Retinal pigment epithelial cell (primary cell): ENCODE measurements at regions not wholly inside any gene's neighbourhood (a gene's known extent, or its start where the extent isn't known, plus 50 kb on each side); places are given as distances from the start of the nearest gene placed in this dataset.
"Not testable (repeated sequence)": the region's sequence is repeated elsewhere in the genome, so short reads cannot be mapped to it uniquely, and the experiment has no call there.

Experiments used
- DNase-seq: peaks from one replicate; pipeline ENCODE4 v3.0.0-alpha.2; 2010; ENCODE audit warnings: low read depth
- H3K4me3 ChIP-seq: 2 replicates; pipeline ENCODE4 v1.5.1; 2011; ENCODE audit warnings: mild to moderate bottlenecking, low read length, control low read depth, moderate library complexity
- TF ChIP-seq, protein P1 (sequence below): conservative IDR thresholded peaks from 2 replicates; pipeline ENCODE4 v1.5.1; 2011; ENCODE audit warnings: low read depth, low read length, control low read depth, inconsistent platforms

DNA sequence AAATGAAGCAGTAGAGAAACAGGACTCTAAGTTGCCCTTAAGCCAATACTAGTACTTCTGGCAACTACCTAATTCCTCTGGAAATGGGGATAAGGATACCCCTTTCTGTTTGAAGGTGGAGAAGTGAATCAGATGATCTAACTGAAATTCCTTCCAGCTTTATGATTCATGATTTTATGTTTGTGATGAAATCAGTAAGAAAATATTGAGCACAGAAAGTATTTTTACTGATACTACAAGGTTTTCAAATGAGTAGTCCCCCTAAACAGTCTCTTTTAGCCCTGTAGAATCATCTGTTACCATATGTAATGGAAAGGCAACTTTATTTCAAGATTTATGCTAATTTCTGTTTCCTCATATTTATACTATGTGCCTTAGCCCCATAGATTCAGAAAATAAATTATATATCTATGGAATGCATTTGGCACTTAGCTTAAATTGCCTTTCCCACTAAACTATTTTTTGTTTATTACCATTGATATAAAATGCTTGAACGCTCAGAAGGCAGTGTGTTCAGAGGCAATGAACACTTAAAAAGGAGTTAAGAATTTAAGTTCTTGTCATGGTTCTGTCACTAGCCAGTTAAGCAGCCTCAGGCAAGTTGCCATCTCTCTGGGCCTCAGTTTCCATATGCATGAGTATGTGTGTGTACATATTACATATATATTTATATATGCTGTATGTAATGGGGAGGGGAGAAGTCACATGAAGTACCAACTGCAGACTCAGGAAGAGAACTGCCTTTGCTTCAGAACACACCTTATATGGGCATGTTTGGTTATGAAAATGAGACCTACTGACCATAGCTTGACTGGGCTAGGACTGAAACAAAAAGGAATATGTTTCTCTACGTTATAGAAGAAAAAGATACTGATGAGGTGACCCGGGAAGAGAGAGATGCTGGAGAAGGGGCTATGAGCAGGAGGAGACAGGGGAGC, 97.7 kb downstream of the CDC42EP3 start:
- TF ChIP-seq, protein P1, sequence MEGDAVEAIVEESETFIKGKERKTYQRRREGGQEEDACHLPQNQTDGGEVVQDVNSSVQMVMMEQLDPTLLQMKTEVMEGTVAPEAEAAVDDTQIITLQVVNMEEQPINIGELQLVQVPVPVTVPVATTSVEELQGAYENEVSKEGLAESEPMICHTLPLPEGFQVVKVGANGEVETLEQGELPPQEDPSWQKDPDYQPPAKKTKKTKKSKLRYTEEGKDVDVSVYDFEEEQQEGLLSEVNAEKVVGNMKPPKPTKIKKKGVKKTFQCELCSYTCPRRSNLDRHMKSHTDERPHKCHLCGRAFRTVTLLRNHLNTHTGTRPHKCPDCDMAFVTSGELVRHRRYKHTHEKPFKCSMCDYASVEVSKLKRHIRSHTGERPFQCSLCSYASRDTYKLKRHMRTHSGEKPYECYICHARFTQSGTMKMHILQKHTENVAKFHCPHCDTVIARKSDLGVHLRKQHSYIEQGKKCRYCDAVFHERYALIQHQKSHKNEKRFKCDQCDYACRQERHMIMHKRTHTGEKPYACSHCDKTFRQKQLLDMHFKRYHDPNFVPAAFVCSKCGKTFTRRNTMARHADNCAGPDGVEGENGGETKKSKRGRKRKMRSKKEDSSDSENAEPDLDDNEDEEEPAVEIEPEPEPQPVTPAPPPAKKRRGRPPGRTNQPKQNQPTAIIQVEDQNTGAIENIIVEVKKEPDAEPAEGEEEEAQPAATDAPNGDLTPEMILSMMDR: no peak
- H3K4me3 ChIP-seq: no peak overlapping the region
- no peak for DNase-seq

DNA sequence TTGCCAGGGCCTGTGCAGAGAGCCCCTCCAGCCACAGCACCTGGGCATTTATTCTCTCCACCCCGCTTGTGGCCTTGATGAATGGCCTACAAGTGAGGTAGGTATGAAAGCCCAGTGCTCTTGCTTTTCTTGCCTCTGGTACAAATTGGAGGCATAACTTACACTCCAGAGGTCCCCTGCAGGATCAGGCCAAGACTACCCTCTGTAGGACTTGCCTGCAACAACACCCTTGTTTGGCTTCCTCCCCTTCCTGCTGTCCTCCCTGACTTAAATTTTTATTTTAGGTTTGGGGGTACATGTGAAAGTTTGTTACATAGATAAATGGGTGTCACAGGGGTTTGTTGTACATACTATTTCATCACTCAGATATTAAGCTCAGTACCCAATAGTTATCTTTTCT, 95.7 kb downstream of the CDC42EP3 start:
- no peak overlapping the region for H3K4me3 ChIP-seq
- TF ChIP-seq, protein P1: peak; percentile 24
- DNase-seq: no peak

DNA sequence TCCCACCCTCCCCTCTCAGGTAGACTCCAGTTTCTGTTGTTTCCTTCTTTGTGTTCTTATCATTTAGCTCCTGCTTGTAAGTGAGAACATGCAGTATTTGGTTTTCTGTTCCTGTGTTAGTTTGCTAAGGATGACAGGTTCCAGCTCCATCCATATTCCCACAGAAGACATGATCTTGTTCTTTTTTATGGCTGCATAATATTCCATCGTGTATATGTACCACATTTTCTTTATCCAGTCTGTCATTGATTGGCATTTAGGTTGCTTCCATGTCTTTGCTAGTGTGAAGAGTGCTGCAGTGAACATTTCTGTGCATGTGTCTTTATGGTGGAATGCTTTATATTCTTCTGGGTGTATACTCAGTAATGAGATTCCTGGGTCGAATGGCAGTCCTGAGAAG, 95.2 kb downstream of the CDC42EP3 start:
- not testable (repeated sequence) for DNase-seq, H3K4me3 ChIP-seq

DNA sequence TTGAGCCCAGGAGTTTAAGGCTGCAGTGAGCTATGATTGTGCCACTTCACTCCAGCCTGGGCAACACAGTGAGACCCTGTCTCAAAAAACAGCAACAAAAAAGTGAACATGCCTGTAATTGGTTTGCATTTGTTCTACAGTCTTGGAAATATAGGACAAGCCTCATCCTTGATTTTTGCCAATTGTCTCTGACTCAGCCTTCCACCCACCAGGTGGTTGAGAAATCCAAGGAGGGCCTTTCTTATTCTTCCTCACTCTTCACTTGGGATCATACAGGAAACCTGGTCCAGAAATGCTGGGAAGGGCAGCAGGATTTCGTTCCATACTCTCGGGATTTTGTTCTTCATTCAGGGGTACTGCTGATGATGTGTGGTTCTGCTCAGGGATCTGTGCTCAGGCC, 94.6 kb downstream of the CDC42EP3 start:
- TF ChIP-seq, protein P1: no peak
- no peak overlapping the region for H3K4me3 ChIP-seq
- no peak for DNase-seq

DNA sequence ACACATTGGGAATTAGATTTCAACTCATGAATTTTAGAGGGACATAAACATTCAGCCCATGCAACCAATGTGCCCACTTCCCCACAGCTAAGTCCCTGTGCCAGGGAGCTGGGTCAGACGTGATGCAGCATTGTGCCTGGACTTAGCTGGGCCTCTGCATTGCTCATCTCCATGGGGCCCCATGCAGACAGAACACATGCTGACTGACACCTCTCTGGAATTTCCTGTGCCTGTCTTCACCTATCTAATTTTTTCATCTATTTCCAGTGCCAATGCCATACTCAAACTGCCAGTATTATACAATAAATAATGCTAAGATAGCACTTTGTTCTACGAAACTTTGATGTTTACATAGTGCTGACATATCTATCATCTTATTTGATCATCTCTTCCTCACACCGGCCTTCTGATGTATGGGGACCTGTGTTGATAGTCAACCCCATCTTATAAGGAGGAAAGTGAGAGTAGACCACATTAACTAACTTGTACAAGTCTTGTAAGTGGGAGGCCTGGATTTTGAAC, 92.2 kb downstream of the CDC42EP3 start:
- H3K4me3 ChIP-seq: no peak overlapping the region
- no peak for DNase-seq
- TF ChIP-seq, protein P1: no peak

DNA sequence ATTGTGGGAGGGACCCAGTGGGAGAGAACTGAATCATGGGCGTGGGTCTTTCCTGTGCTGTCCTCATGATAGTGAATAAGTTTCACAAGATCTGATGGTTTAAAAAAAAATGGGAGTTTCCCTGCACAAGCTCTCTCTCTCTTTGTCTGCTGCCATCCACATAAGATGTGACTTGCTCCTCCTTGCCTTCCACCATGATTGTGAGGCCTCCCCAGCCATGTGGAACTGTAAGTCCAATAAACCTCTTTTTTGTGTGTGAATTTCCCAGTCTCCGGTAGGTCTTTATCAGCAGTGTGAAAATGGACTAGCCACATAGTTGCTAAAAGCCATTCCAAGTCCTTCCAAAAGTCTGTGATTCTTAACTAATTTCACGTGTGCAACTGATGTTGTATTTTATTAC, 91.5 kb downstream of the CDC42EP3 start:
- H3K4me3 ChIP-seq: not testable (repeated sequence)

DNA sequence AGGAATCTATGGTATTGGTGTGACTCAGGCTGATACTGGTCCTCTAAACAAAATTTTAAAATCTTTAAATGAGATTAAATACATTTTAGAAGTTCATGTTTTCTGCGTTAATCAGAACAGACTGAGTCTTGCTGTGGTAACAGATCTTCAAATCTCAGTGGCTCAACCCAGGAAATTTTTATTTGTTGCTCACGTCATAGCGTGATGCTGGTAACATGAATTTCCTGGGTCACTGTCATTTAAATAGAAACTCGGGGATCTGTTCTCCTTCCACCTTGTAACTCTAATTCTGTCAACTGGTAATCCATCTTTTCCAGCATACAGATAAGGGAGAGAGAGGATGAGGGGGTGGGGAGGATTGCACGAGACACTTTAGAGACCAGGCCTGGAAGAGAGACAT, 90.0 kb downstream of the CDC42EP3 start:
- TF ChIP-seq, protein P1: no peak
- no peak for DNase-seq
- H3K4me3 ChIP-seq: no peak overlapping the region

More for the DNA sequence above, 91.5 kb downstream of the CDC42EP3 start:
- not testable (repeated sequence) for DNase-seq

DNA sequence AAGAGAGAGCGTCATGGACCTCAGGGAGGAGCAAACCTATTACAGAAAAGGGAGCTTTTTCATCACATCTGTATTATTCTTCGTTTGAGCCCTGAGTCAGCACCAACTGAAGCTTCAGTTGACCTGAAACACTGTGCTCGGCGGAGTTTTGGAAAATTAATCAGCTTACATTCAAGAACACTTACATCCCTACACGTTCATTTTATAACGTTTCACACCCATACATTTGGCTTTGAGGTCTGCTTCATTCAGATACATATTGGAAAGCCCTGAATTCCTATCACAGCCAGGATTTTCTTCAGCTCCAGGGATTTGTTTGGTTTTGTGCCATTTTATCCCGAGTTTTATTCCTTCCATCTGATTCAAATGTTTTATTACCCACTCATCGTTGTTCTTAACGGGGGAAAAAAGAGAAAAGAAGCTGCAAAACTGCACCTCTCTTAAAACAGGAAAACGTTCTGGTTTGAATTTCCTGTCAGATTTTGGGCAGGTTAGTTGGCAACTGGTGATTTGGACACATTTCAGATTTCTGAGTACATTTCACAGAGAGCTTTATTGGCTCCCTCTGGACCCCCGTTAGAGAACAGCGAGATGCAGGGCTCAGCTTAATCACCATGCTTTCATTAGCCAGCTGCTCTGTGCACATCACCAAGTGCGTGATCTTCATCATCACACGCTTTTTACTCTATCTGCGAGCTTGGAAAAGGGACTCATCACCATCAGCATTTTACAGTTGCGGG, 88.8 kb downstream of the CDC42EP3 start:
- no peak for DNase-seq
- TF ChIP-seq, protein P1: no peak
- no peak overlapping the region for H3K4me3 ChIP-seq
